ENCODE measurements at regions not wholly inside any gene's neighbourhood (a gene's known extent, or its start where the extent isn't known, plus 50 kb on each side); places are given as distances from the start of the nearest gene placed in this dataset.

DNA sequence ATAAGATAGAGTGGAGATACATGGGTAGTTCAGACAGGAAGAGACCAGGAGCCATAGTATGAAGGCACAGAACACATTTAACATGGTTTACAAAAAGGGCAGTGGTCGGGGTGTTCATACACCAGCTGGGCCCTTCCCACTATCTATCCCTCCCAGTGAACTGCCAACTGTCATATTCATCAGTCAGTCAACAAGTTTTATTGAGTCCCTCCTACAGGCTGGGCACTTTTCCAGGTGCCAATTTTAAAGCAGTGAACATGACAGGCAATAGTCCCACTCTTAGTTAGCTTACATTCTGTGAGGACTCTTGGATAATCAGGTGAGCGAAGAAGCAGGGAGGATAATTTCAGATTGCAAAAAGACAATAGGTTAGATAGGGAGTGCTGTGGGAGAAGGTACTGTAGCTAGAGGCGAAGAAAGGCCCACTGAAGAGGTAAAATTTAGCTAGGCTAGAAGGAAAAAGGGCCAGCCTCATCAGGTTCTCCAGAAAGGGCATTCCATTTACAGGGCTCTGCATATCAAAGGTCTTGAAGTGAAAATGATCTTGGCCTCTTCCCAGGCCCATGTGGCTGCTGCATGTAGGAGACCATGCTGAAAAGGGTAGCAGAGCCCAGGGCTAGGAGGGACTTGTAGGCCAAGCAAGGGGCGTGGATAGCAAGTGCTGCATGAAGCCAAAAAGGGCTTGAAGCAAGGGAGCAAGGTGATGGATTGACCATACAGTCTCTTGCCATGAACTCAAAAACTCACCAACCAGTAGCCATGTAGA, 274.7 kb upstream of the SNX7 start:
- FAIRE-seq (no peak), DNase-seq (ENCODE audit: low read depth in 1 of 2, low spot score in 1 of 2) (no peak), ATAC-seq (no peak)
- Histone ChIP-seq H3K4me2 (no peak overlapping the region), H3K4me3 (no peak overlapping the region), H3K4me1 (peaks cover 3% of the 10 kb centered on the region; the same call in 1 of the 3 replicates), H3K9me3 (no peaks in the 10 kb centered on the region), H3K27ac (no peak overlapping the region)
- ChIA-PET CTCF (no interaction called here), POLR2A (no interaction called here)
- 86% methylated on average over 4 of the region's 4 CpGs for WGBS (ENCODE audit: missing lambda C conversion rate)
- TF ChIP-seq RAD21 (conservative IDR thresholded peaks at IDR 0.05 in 1 of 2, IDR thresholded peaks at IDR 0.05 in 1 of 2) (no peak), EHF (CRISPR knock-in tag; IDR thresholded peaks at IDR 0.05) (no peak), ZFP36 (IDR thresholded peaks at IDR 0.05; ENCODE audit: borderline replicate concordance, partially characterized antibody) (no peak), EHMT2 (IDR thresholded peaks at IDR 0.05; ENCODE audit: low read depth) (no peak), KDM5A (IDR thresholded peaks at IDR 0.05) (no peak), FOXS1 (CRISPR knock-in tag; IDR thresholded peaks at IDR 0.05) (no peak), SREBF2 (IDR thresholded peaks at IDR 0.05) (no peak), RFX5 (IDR thresholded peaks at IDR 0.05) (no peak), CHD4 (IDR thresholded peaks at IDR 0.05; ENCODE audit: borderline replicate concordance) (no peak), FOSL2 (IDR thresholded peaks at IDR 0.05) (no peak), FOSL2 (CRISPR knock-in tag; IDR thresholded peaks at IDR 0.05) (no peak), NR3C1 (IDR thresholded peaks at IDR 0.05) (no peak), JUNB (IDR thresholded peaks at IDR 0.05) (no peak), ZSCAN20 (CRISPR knock-in tag; IDR thresholded peaks at IDR 0.05) (no peak), ESRRA (IDR thresholded peaks at IDR 0.05; ENCODE audit: borderline replicate concordance, low read length) (no peak), NPAS2 (CRISPR knock-in tag; IDR thresholded peaks at IDR 0.05; ENCODE audit: borderline replicate concordance) (no peak)
- TF ChIP-seq, protein P1, sequence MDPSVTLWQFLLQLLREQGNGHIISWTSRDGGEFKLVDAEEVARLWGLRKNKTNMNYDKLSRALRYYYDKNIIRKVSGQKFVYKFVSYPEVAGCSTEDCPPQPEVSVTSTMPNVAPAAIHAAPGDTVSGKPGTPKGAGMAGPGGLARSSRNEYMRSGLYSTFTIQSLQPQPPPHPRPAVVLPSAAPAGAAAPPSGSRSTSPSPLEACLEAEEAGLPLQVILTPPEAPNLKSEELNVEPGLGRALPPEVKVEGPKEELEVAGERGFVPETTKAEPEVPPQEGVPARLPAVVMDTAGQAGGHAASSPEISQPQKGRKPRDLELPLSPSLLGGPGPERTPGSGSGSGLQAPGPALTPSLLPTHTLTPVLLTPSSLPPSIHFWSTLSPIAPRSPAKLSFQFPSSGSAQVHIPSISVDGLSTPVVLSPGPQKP (IDR thresholded peaks at IDR 0.05; ENCODE audit: low read depth, low read length), result no peak
- TF ChIP-seq, protein P2, sequence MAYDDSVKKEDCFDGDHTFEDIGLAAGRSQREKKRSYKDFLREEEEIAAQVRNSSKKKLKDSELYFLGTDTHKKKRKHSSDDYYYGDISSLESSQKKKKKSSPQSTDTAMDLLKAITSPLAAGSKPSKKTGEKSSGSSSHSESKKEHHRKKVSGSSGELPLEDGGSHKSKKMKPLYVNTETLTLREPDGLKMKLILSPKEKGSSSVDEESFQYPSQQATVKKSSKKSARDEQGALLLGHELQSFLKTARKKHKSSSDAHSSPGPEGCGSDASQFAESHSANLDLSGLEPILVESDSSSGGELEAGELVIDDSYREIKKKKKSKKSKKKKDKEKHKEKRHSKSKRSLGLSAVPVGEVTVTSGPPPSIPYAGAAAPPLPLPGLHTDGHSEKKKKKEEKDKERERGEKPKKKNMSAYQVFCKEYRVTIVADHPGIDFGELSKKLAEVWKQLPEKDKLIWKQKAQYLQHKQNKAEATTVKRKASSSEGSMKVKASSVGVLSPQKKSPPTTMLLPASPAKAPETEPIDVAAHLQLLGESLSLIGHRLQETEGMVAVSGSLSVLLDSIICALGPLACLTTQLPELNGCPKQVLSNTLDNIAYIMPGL (CRISPR knock-in tag; IDR thresholded peaks at IDR 0.05; ENCODE audit: borderline replicate concordance), result no peak
- TF ChIP-seq, protein P3, sequence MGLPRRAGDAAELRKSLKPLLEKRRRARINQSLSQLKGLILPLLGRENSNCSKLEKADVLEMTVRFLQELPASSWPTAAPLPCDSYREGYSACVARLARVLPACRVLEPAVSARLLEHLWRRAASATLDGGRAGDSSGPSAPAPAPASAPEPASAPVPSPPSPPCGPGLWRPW (IDR thresholded peaks at IDR 0.05), result no peak

DNA sequence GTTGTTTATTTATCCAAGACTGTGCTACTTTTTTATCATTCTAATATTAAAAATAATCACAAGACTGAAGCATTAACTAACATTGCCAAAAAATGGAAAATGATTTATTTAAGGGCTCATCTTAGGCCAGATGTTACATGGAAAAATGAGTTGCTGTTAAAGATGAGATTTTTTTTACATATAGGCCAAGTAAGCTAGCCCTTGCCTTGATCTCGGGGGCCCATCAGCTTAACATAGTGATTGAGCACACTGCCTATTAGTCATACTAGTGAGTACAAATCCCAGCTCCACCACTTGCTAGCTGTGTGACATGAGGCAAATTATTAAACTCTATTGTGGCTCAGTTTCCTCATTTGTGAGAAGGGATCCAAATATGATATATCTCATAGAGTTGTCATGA, 275.9 kb upstream of the SNX7 start:
- Histone ChIP-seq H3K4me3 (no peak overlapping the region), H3K4me2 (no peak overlapping the region), H3K27ac (no peak overlapping the region), H3K9me3 (no peaks in the 10 kb centered on the region), H3K4me1 (peaks cover 3% of the 10 kb centered on the region; the same call in 1 of the 3 replicates)
- ChIA-PET POLR2A (no interaction called here), CTCF (interaction anchor here (1.0 kb wide), 1 partner anchor 9 kb away, joined by 4 read pairs; no protein-coding TSS in a partner anchor)
- no peak for DNase-seq (ENCODE audit: low read depth in 1 of 2, low spot score in 1 of 2)
- no peak for FAIRE-seq
- no peak for ATAC-seq
- WGBS (ENCODE audit: missing lambda C conversion rate), result 74% methylated on average over 1 of the region's 1 CpG
- no peak for TF ChIP-seq CEBPB (IDR thresholded peaks at IDR 0.05)
- TF ChIP-seq, protein P3 (IDR thresholded peaks at IDR 0.05), result no peak
- no peak for TF ChIP-seq GATA3 (IDR thresholded peaks at IDR 0.05; ENCODE audit: borderline replicate concordance)
- TF ChIP-seq, protein P4, sequence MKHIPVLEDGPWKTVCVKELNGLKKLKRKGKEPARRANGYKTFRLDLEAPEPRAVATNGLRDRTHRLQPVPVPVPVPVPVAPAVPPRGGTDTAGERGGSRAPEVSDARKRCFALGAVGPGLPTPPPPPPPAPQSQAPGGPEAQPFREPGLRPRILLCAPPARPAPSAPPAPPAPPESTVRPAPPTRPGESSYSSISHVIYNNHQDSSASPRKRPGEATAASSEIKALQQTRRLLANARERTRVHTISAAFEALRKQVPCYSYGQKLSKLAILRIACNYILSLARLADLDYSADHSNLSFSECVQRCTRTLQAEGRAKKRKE (CRISPR knock-in tag; IDR thresholded peaks at IDR 0.05; ENCODE audit: low read depth), result no peak
- no peak for TF ChIP-seq NPAS2 (CRISPR knock-in tag; IDR thresholded peaks at IDR 0.05; ENCODE audit: borderline replicate concordance)
